ENCODE measurements at regions not wholly inside any gene's neighbourhood (a gene's known extent, or its start where the extent isn't known, plus 50 kb on each side); places are given as distances from the start of the nearest gene placed in this dataset.

DNA sequence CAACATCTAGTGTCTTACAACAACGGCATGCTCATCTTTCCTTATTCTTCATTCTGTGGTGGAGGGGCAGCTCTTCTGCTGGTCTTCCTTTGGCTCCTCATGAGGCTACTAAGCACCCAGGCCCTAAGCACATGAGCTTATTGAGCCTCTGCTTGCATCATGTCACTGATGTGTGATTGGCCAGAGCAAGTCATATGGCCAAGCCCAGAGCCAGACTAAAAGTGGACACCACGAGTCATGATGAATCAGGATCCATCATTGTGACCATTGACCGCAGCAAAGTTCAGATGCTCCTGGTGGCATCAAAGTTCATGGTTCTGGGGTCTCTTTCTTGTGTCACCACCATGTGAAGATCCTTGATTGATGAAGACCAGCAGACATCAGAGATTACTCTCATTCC, 192.0 kb upstream of the FOXA2 start:
- DNase-seq (ENCODE audit: low read depth): no peak
- no peak overlapping the region for H3K4me3 ChIP-seq (replicated peaks; ENCODE audit: low read depth, low read length)
- TF ChIP-seq CTCF (IDR thresholded peaks at IDR 0.05; ENCODE audit: low read length, missing control alignments): no peak

DNA sequence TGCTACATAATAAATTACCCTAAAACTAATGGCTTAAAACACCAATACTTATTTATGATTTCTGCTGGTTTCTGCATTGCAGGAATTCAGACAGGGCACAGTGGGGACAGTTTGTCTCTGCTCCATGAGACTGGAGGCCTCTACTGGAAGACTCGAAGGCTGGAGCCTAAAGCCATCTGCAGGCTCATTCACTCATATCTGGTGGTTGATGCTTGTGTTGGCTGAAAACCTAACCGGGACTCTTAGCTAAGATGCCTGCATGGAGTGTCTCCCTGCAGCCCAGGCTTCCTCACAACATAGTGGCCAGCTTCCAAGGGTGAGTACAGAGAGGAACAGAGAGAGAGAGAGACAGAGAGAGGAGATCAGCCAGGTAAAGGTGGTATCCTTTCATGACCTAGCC, 195.5 kb upstream of the FOXA2 start:
- TF ChIP-seq CTCF (IDR thresholded peaks at IDR 0.05; ENCODE audit: low read length, missing control alignments): no peak
- no peak overlapping the region for H3K4me3 ChIP-seq (replicated peaks; ENCODE audit: low read depth, low read length)
- no peak for DNase-seq (ENCODE audit: low read depth)

- DNase-seq (ENCODE audit: low read depth): no peak
- H3K4me3 ChIP-seq (replicated peaks; ENCODE audit: low read depth, low read length): no peak overlapping the region
- TF ChIP-seq CTCF (IDR thresholded peaks at IDR 0.05; ENCODE audit: low read length, missing control alignments): no peak
These were observed 197.5 kb upstream of the FOXA2 start for GRCh38 chr20:22781869-22782268.

- TF ChIP-seq CTCF (IDR thresholded peaks at IDR 0.05; ENCODE audit: low read length, missing control alignments): no peak
- no peak overlapping the region for H3K4me3 ChIP-seq (replicated peaks; ENCODE audit: low read depth, low read length)
- no peak for DNase-seq (ENCODE audit: low read depth)
These were observed 205.3 kb upstream of the FOXA2 start for GRCh38 chr20:22789676-22790075.

- DNase-seq (ENCODE audit: low read depth): no peak
These were observed 207.0 kb upstream of the FOXA2 start for GRCh38 chr20:22791396-22791795.

DNA sequence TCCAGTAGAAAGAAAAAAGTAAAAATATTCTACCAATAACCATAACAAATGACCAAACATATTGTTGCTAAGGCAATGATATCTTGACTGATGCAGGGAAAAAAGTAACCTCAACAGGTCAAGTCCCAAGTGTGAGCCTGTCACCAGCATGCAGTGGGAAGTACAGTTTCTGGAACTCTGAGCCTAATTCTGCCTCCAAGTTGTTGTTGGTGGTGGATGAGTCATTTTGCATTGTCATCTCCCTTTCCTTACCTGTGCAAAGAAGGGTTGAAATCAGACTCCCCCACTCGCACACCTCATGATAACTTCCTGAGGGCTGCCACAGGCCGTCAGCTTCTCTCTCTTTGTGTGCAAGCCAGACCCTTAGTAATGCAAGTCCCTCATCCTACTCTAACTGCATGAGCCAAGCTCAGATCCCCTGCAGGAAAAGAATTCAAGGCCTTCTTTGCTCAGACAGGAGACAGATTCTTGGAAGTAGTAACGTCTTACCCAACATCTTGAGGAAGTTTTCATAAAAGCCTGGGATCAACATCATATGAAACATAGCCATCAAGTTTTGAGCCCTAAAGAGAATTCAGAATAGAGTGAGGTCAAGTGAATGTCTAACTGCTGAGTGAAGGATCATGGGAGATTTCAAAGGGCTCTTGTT, 207.6 kb upstream of the FOXA2 start:
- peak; percentile 77 for DNase-seq (ENCODE audit: low read depth)
- no peak for TF ChIP-seq CTCF (IDR thresholded peaks at IDR 0.05; ENCODE audit: low read length, missing control alignments)
- no peak overlapping the region for H3K4me3 ChIP-seq (replicated peaks; ENCODE audit: low read depth, low read length)

More at GRCh38 chr20:22791396-22791795, 207.0 kb upstream of the FOXA2 start:
- TF ChIP-seq CTCF (IDR thresholded peaks at IDR 0.05; ENCODE audit: low read length, missing control alignments): no peak
- H3K4me3 ChIP-seq (replicated peaks; ENCODE audit: low read depth, low read length): no peak overlapping the region

DNA sequence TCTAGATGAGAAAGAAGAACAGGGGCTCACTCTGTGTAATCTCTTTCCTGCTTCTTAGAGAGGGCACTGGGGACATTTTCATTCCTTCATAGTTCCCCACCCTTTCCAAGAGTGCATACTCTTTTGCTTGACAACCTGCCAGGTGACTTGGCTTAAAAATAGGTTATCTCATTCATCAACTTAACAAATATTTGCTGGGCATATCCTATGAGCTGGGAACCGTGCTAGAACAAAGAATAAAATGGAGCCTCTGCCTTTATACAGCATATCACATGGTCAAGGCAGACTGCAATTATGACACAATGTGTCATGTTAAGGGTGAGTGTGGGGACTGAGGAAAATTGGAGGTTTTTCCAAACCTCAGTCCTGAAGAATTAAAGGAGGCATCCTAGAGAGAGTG, 209.8 kb upstream of the FOXA2 start:
- no peak overlapping the region for H3K4me3 ChIP-seq (replicated peaks; ENCODE audit: low read depth, low read length)
- DNase-seq (ENCODE audit: low read depth): no peak
- no peak for TF ChIP-seq CTCF (IDR thresholded peaks at IDR 0.05; ENCODE audit: low read length, missing control alignments)
